Nephron (organoid): ENCODE measurements at regions not wholly inside any gene's neighbourhood (a gene's known extent, or its start where the extent isn't known, plus 50 kb on each side); places are given as distances from the start of the nearest gene placed in this dataset.
"Not testable (repeated sequence)": the region's sequence is repeated elsewhere in the genome, so short reads cannot be mapped to it uniquely, and the experiment has no call there.

Experiments
- H3K27ac Mint-ChIP-seq, 3 experiments: 2 replicates each; pipeline ENCODE4 v1.8.0; 2020; ENCODE audit warnings: mixed read lengths in 3 of 3, mild to moderate bottlenecking in 2 of 3, moderate library complexity in 1 of 3
- H3K27me3 Mint-ChIP-seq: 2 replicates; pipeline ENCODE4 v1.8.0; 2021; ENCODE audit warnings: low read depth, mild to moderate bottlenecking, moderate library complexity, mixed read lengths
- H3K36me3 Mint-ChIP-seq: 2 replicates; pipeline ENCODE4 v1.8.0; 2020; ENCODE audit warnings: low read depth, mixed read lengths
- H3K4me1 Mint-ChIP-seq: 2 replicates; pipeline ENCODE4 v1.8.0; 2020; ENCODE audit warnings: mixed read lengths
- H3K4me3 Mint-ChIP-seq, 3 experiments: 2 replicates each; pipeline ENCODE4 v1.8.0; 2020; ENCODE audit warnings: mild to moderate bottlenecking in 3 of 3, mixed read lengths in 3 of 3, moderate library complexity in 2 of 3
- H3K9me3 Mint-ChIP-seq: 2 replicates; pipeline ENCODE4 v1.8.0; 2020; ENCODE audit warnings: mixed read lengths
- CTCF ChIP-seq, 3 experiments: fragments of 200-600 bp; sonication (generic); IDR thresholded peaks; one replicate each; pipeline ENCODE4 v1.5.0; 2021; ENCODE audit warnings: antibody characterized with exemption in 3 of 3; ENCODE audit not compliant: unreplicated experiment in 3 of 3

- TF ChIP-seq CTCF (IDR thresholded peaks at IDR 0.05; ENCODE audit: unreplicated experiment in 3 of 3) = no peak
Measured at GRCh38 chr7:152931633-152932032, 172.1 kb downstream of the ACTR3B start.

GRCh38 chr7:152937282-152937681 is 177.7 kb downstream of the ACTR3B start:
- TF ChIP-seq CTCF (IDR thresholded peaks at IDR 0.05; ENCODE audit: unreplicated experiment in 3 of 3) = no peak
- peaks cover 2% of the 10 kb centered on the region for H3K9me3 Mint-ChIP-seq
- no peaks in the 10 kb centered on the region for H3K4me1 Mint-ChIP-seq
- H3K4me3 Mint-ChIP-seq = no peak overlapping the region
- H3K27ac Mint-ChIP-seq = no peak overlapping the region
- H3K36me3 Mint-ChIP-seq = no peaks in the 10 kb centered on the region
- peaks cover 6% of the 10 kb centered on the region for H3K27me3 Mint-ChIP-seq

More at GRCh38 chr7:152931633-152932032, 172.1 kb downstream of the ACTR3B start:
- H3K27ac Mint-ChIP-seq = no peak overlapping the region
- H3K9me3 Mint-ChIP-seq = no peaks in the 10 kb centered on the region
- no peak overlapping the region for H3K4me3 Mint-ChIP-seq
- H3K27me3 Mint-ChIP-seq = peaks cover 6% of the 10 kb centered on the region
- H3K4me1 Mint-ChIP-seq = no peaks in the 10 kb centered on the region
- no peaks in the 10 kb centered on the region for H3K36me3 Mint-ChIP-seq

GRCh38 chr7:152946616-152947015 is 187.1 kb downstream of the ACTR3B start:
- H3K36me3 Mint-ChIP-seq, H3K27ac Mint-ChIP-seq, H3K27me3 Mint-ChIP-seq, H3K4me3 Mint-ChIP-seq, H3K4me1 Mint-ChIP-seq: not testable (repeated sequence)
- peaks cover 11% of the 10 kb centered on the region for H3K9me3 Mint-ChIP-seq

GRCh38 chr7:152947686-152948085 is 188.1 kb downstream of the ACTR3B start:
- Mint-ChIP-seq H3K4me3 (no peak overlapping the region), H3K4me1 (no peaks in the 10 kb centered on the region), H3K27me3 (peaks cover 3% of the 10 kb centered on the region), H3K36me3 (no peaks in the 10 kb centered on the region), H3K9me3 (peaks cover 11% of the 10 kb centered on the region), H3K27ac (no peak overlapping the region)
- no peak for TF ChIP-seq CTCF (IDR thresholded peaks at IDR 0.05; ENCODE audit: unreplicated experiment in 3 of 3)

GRCh38 chr7:152949253-152949652 is 189.7 kb downstream of the ACTR3B start:
- H3K9me3 Mint-ChIP-seq = peaks cover 8% of the 10 kb centered on the region
- no peak overlapping the region for H3K4me3 Mint-ChIP-seq
- H3K36me3 Mint-ChIP-seq = no peaks in the 10 kb centered on the region
- peaks cover 3% of the 10 kb centered on the region for H3K27me3 Mint-ChIP-seq
- no peak for TF ChIP-seq CTCF (IDR thresholded peaks at IDR 0.05; ENCODE audit: unreplicated experiment in 3 of 3)
- H3K4me1 Mint-ChIP-seq = no peaks in the 10 kb centered on the region
- no peak overlapping the region for H3K27ac Mint-ChIP-seq

- Mint-ChIP-seq H3K4me3 (no peak overlapping the region), H3K9me3 (peaks cover 7% of the 10 kb centered on the region), H3K27ac (no peak overlapping the region), H3K4me1 (no peaks in the 10 kb centered on the region), H3K27me3 (peaks cover 3% of the 10 kb centered on the region), H3K36me3 (no peaks in the 10 kb centered on the region)
- TF ChIP-seq CTCF (IDR thresholded peaks at IDR 0.05; ENCODE audit: unreplicated experiment in 3 of 3) = no peak
Measured at GRCh38 chr7:152949790-152950189, 190.2 kb downstream of the ACTR3B start.
